HG03135 (cell line): ENCODE measurements at regions not wholly inside any gene's neighbourhood (a gene's known extent, or its start where the extent isn't known, plus 50 kb on each side); places are given as distances from the start of the nearest gene placed in this dataset.

Experiments
- ATAC-seq: cut with Tn5 transposase; IDR thresholded peaks from one replicate; pipeline ENCODE4 v1.9.1; 2021; ENCODE audit warnings: mild to moderate bottlenecking, moderate library complexity; ENCODE audit not compliant: unreplicated experiment

GRCh38 chr20:59403261-59403961 is 103.0 kb downstream of the EDN3 start:
- ATAC-seq = no peak

GRCh38 chr20:59403962-59404314 is 103.5 kb downstream of the EDN3 start:
- ATAC-seq = no peak

GRCh38 chr20:59404749-59405148 is 104.3 kb downstream of the EDN3 start:
- no peak for ATAC-seq

- ATAC-seq = no peak
Observed at GRCh38 chr20:59405226-59406200, 105.1 kb downstream of the EDN3 start.

GRCh38 chr20:59406446-59406845 is 106.0 kb downstream of the EDN3 start:
- no peak for ATAC-seq

GRCh38 chr20:59411170-59411569 is 110.8 kb downstream of the EDN3 start:
- ATAC-seq = no peak

- ATAC-seq = no peak
Observed at GRCh38 chr20:59411589-59411988, 111.2 kb downstream of the EDN3 start.

GRCh38 chr20:59412181-59412580 is 111.8 kb downstream of the EDN3 start:
- no peak for ATAC-seq

GRCh38 chr20:59412875-59413284 is 112.5 kb downstream of the EDN3 start:
- ATAC-seq = no peak

GRCh38 chr20:59413326-59413865 is 113.0 kb downstream of the EDN3 start:
- ATAC-seq = no peak

- no peak for ATAC-seq
Observed at GRCh38 chr20:59414936-59415623, 114.7 kb downstream of the EDN3 start.

- no peak for ATAC-seq
Observed at GRCh38 chr20:59416916-59417315, 116.5 kb downstream of the EDN3 start.

- no peak for ATAC-seq
Observed at GRCh38 chr20:59421089-59421488, 120.7 kb downstream of the EDN3 start.

GRCh38 chr20:59421920-59422637 is 121.7 kb downstream of the EDN3 start:
- no peak for ATAC-seq

GRCh38 chr20:59422872-59423544 is 122.6 kb downstream of the EDN3 start:
- no peak for ATAC-seq

- no peak for ATAC-seq
Observed at GRCh38 chr20:59424976-59425375, 124.6 kb downstream of the EDN3 start.

- no peak for ATAC-seq
Observed at GRCh38 chr20:59425572-59425971, 125.2 kb downstream of the EDN3 start.

- no peak for ATAC-seq
Observed at GRCh38 chr20:59428006-59428405, 127.6 kb downstream of the EDN3 start.

- no peak for ATAC-seq
Observed at GRCh38 chr20:59428441-59429205, 128.2 kb downstream of the EDN3 start.
